GM21576 (cell line): ENCODE measurements at regions not wholly inside any gene's neighbourhood (a gene's known extent, or its start where the extent isn't known, plus 50 kb on each side); places are given as distances from the start of the nearest gene placed in this dataset.
A peak's percentile ranks its signal among the peaks of the same experiment; 100 is the strongest.

Source experiments
- ATAC-seq: cut with Tn5 transposase; IDR thresholded peaks from one replicate; pipeline ENCODE4 v1.9.1; 2021; ENCODE audit warnings: mild to moderate bottlenecking, moderate library complexity; ENCODE audit not compliant: unreplicated experiment

DNA sequence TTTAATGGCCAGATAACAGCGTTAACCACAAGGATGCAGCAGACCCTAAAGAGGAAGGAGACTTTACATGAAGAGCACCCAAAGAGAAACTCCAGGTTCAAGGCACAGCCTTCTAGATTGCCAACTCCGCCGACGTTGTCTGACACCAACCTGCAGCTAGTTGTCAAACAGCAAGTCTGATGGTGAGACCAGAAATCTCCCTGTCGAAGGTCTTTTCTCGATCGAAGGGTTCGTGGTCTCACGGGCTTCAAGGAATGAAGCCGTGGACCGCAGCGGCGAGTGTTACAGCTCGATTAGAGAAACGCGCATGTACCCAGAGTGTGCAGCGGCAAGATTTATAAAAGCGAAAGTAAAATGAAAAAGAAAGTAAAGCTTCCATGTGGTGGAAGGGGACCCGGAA lies 656.3 kb downstream of the XIRP2 start:
- no peak for ATAC-seq

DNA sequence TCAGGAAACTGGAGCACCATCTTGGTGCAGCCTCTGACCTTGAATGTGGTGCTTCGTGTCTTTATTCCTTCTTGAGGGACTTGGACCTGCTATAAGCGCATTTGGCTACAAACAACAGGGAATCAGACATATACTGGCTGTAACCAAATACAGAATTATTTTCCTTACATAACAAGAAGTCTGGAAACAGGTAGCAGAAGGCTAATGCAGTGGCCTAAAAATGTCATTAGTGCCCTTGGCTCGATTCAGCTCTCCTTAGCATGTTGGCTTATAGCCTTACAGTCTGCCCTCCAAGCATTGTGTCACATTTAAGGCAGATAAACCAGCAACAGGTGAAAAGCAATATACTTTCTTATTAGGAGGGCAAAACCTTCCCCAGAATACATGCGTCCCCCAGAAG lies 655.4 kb downstream of the XIRP2 start:
- no peak for ATAC-seq

DNA sequence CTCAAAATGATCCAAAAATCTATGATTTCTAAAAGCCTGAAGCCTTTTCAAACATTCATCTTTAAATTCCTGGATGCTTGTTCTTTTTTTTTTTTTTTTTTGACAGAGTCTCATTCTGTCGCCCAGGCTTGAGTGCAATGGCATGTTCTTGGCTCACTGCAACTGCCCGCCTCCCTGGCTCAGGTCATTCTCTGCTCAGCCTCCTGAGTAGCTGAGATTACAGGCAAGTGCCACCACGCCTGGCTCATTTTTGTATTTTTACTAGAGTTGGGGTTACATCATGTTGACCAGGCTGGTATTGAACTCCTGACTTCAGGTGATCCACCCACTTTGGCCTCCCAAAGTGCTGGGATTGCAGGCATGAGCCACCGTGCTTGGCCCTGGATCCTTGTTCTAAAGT lies 649.5 kb downstream of the XIRP2 start:
- ATAC-seq, result no peak

GRCh38 chr2:167534443-167534842 lies 646.2 kb downstream of the XIRP2 start:
- ATAC-seq, result no peak

DNA sequence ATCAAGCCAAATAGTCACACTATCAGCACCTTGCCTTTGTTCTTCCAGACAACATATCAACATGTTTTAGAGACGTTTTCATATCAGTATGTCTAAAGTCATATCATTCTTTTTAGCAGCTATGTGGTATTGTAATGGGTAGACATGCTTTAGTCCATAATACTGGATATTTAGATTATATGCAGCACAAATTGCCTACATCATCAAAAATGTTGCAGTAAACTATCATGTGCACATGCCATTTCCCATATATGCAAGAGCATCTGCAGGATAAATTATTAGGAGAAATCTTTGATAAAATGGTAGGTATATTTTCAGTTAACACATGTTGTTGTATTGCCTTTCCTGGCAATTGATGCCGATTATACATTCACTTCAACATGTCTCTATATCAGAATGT lies 636.5 kb downstream of the XIRP2 start:
- ATAC-seq, result no peak

DNA sequence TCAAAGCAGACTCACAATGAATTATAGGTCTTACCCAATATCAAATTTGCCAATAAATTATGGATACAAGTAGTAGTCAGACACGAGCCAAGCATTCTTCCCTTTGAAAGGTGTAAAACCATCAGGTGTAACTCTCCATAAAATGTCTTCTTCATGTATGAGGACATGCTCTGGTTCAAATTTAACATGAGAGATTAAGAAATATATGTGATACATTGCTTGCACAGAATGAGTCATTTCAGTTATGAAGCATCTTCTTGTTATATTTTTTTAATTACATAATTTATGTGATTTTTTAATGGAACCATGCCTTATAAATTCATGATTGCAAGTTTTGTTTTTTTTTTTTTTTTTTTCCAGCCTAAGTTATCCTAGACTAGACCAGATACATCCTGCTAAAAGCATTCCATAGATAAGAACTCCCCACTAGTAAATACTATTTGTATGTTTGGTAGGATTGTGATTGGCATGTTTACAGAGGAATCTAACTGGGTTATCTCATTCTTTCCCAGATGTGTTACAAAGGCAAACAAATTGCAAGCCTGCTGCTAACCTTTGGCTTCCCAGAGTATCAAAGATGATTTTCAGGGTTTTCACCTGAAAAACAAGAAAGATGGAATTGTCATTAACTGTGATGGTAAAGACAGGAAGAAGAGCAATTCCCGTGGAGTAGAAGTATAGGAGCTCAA lies 621.9 kb downstream of the XIRP2 start:
- ATAC-seq, result no peak

DNA sequence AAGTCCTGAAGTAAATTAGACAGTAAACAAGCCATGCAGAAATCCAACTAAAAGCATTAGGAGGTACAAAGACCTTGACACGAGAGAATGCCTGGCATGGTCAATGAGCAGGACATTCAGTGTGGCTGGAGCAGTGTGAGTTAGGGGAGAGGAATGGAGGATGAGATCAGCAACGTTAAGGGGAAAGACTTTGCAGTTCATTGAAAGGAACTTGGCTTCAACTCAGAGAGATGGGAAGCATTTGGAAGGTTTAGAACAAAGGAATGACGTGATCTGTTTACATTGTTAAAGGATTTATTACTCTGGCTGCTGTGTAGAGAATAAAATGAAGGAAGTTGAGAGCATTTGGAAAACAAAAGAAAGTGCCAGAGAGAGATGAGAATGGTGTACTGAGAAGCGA lies 621.3 kb downstream of the XIRP2 start:
- no peak for ATAC-seq

DNA sequence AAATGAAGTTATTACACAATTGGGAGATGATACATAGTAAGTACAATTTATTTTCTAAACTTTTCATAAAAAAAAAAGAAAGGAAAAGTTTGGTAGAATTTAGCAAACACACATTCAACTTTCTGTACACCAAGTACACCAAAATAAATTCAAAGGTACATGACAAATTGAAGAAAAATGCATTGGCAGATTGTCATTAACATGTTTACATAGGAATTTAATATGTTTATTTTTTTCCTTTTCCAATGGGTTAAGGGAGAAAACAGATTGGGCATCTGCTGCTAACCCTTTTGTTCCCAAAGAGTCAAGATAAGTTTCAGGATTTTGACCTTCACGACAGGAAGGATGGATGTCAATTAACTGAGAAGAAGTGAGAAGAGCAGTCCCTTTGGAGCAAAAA lies 620.4 kb downstream of the XIRP2 start:
- ATAC-seq, result no peak

GRCh38 chr2:167506395-167506794 lies 618.1 kb downstream of the XIRP2 start:
- ATAC-seq, result no peak

- no peak for ATAC-seq
Measured at GRCh38 chr2:167504695-167505094, 616.4 kb downstream of the XIRP2 start.

DNA sequence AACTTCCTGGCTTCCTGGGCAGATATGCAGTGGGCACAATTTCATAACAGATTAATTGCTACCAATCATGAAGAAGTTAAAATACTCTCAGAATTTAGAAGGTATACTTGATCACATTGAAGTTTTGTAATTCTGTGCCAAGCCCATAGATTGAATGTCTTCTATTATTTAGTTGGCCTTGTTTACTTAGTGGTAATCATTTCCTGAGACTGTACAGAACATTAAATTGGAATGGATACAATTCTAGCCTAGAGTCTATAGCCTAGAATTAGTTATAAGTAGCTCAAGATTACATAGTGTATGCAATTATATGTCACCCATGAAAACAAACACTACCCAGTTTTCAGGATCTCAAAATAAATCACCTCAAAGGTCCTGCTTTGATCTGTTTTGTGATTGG lies 615.8 kb downstream of the XIRP2 start:
- ATAC-seq, result no peak

DNA sequence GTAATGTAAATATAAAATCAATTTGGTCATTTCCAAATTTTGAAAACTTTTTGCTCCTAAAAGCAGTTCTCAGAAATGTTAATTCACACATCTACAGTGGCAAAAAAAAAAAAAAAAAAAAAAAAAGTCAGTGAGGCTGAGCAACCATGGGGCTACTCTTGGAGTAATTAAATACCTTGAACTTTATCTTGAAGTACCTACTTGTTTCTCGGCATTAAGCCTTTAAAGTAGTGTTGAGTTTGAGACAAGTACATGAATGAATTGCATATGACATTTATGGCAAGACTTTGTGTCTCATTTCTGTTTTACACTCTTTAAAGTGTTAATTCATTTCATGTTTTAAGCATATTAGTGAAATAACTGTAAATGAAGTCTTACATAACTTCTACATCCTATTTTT lies 613.3 kb downstream of the XIRP2 start:
- ATAC-seq, result no peak

DNA sequence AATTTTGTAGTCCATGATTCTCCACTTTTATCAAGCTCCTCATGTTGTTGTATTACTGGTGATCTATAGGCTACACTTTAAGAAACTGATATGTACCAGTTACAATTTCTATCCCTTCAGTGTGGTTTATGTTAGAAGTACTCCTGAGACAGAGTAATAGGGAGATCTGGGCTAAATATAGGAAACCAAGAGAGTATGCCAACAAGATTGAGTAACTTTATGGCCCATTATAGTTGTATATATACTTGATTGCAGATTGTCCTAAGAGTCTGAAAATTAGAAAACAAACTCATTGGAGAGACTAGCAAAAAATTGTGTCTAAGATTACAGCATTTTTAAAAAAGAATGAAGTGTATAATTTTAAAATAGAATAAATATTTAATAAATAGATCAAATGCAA lies 605.6 kb downstream of the XIRP2 start:
- no peak for ATAC-seq

DNA sequence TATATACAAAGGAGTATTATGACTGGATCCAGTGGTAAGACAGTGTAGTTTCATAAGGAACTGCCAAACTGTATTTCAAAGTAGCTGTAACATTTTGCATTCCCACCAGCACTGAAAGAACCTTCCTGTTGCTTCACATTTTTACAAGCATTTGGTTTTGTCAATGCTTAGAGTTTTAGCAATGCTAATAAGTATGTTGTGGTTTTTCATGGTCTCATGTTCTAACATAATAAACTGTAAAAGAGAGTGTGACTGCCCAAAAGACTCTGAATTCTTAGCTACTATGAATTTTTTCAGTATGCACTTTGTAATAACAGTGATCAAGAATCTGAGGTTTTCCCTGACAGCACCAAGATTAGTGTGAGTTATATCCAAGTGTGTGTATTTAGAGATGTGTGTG lies 604.2 kb downstream of the XIRP2 start:
- ATAC-seq, result no peak

GRCh38 chr2:167491788-167492187 lies 603.5 kb downstream of the XIRP2 start:
- ATAC-seq, result no peak

GRCh38 chr2:167490455-167490854 lies 602.2 kb downstream of the XIRP2 start:
- no peak for ATAC-seq

DNA sequence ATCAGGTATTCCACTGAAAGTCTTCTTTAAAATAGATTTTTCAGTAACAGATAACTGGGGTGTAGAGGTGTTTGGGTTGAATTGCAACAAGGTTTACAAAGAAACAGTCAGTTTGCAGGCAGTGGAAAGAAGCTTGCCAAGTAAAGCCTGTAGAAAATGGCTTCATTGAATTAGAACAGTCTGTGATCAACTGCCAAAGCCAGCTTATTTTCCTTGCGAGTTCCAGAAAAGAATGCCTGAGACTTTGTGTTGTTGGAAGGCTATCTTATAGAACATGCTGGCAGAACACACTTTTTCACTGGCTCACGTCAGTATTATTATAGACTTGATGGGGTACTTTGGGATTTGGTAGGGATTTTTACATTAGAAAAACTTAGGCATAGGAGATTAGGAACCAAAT lies 601.0 kb downstream of the XIRP2 start:
- ATAC-seq, result no peak

DNA sequence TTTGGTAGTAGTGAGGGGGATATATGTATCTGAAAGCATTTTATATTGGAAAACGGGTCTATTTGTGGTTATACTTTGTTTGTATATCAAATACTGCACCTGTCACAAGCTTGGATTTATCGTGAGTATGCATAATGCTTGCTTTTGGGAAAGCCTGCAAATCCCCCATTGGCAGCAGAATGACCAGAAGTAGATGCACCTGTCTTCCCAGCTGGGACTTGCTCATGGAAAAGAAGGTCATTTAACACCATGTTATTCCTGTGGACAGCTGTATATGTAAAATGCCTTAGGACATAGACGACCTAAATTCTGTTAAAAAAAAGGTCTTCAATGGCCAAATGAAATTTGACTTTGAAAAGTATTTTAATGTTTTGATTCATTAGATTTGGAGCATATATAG lies 599.4 kb downstream of the XIRP2 start:
- ATAC-seq, result no peak

DNA sequence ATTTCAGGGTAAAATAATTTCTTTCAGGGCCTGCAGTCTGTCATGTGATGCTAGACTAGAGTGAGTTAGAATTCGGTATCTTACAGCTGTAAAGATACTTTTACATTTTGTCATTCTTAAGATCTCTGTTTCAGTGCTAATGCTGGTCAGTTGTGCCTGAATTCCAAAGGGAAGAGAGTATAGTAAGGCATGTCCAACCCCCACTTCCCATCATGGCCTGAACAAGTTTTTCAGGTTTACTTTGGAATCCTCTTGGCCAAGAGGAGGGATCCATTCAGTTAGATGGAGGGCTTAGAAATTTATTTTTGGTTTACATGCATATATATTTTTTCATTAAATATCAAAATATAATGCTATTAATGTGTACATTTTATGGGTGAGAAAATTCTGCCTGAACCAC lies 596.6 kb downstream of the XIRP2 start:
- ATAC-seq, result no peak

DNA sequence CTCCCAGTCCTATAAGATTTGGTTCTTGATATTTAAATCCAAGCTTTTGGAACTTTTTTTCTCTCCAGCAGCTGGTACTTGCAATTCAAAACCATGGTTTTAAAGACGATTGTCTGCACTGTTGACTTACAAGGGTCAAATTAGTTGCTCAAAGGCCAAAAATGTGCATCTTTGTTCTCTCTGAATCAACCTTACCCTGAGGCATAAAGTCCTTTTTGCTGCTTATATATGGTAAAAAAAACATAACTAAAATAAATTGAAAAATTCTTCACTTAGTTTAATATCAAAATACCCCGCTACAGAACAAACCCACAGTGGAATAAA lies 592.7 kb downstream of the XIRP2 start:
- ATAC-seq, result no peak

DNA sequence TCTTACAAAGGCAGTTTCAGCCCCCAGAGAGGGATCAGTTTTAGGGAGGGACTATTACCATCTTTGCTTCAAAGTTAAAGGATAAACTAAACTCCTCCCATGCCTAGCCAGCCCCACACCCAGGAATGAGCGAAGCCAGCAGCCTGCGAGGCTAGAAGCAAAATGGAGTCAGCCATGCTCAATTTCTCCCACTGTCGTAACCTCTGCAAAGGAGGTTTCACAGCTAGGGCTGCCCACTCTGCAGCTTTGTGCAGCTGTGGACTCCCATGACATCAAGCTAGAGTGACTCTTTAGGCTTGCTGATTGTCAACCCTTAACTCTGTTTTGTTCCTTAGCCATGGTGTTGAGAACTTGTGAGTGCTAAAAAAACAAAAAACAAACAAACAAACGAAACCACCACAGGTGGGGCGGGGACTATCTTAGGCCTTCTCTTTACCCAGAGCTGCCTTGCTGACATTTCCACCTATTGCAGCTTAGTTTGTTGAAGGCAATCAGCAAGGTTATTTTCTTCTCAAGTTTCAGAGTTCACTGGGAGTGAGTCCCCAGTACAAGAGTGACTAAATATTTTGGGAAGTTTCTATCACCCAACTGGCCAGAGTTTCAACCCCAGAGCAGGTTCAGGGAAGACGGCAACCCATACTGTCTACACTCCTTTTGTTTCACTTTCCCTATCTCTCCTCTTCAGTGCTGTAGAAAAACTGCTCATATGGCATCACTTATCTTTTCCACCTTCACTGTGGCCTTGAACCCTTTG lies 592.1 kb downstream of the XIRP2 start:
- peak; percentile 42 for ATAC-seq

GRCh38 chr2:167478196-167478595 lies 589.9 kb downstream of the XIRP2 start:
- no peak for ATAC-seq

GRCh38 chr2:167475791-167476190 lies 587.5 kb downstream of the XIRP2 start:
- no peak for ATAC-seq
